Body of pancreas (tissue), 4 donors: ENCODE measurements at regions not wholly inside any gene's neighbourhood (a gene's known extent, or its start where the extent isn't known, plus 50 kb on each side); places are given as distances from the start of the nearest gene placed in this dataset.

Experiments
- ATAC-seq: fragments of 150-250 bp; one replicate; pipeline ENCODE4 v1.9.1; 2016
- DNase-seq, 4 donors: peaks; one replicate each; pipeline ENCODE4 v3.0.0-alpha.2; 2019
- H3K27ac ChIP-seq, 4 donors: fragments of 200-600 bp; sonication (generic); 1 replicate in 3 of 4; 2 replicates in 1 of 4; pipeline versions ENCODE4 v1.5.1 to v1.6.1; 2016 to 2019; ENCODE audit warnings: mild to moderate bottlenecking in 1 of 4, mixed read lengths in 1 of 4, moderate library complexity in 1 of 4
- H3K27me3 ChIP-seq, 2 donors: fragments of 200-600 bp; sonication (generic); one replicate each; pipeline ENCODE4 v1.6.0; 2016; ENCODE audit warnings: mild to moderate bottlenecking in 1 of 2
- H3K36me3 ChIP-seq, 2 donors: fragments of 200-600 bp; sonication (generic); replicated peaks in 1 of 2; 2 replicates each; pipeline ENCODE4 v1.5.1; 2016; ENCODE audit warnings: low read depth in 2 of 2; ENCODE audit not compliant: insufficient read depth in 1 of 2
- H3K4me1 ChIP-seq: fragments of 200-600 bp; sonication (generic); one replicate; pipeline ENCODE4 v1.6.0; 2016
- H3K4me3 ChIP-seq, 2 donors: fragments of 200-600 bp; sonication (generic); 1 replicate in 1 of 2; 2 replicates in 1 of 2; pipeline ENCODE4 v1.5.1; 2016 to 2019
- H3K9me3 ChIP-seq, 3 donors: fragments of 200-600 bp; sonication (generic); 1 replicate in 2 of 3; 2 replicates in 1 of 3; pipeline ENCODE4 v1.5.1; 2016
- CTCF ChIP-seq, 7 experiments: fragments of 450-650 bp in 4 of 7; fragments of 200-600 bp in 3 of 7; sonication (generic) in 3 of 7; IDR thresholded peaks; one replicate each; pipeline ENCODE4 v1.5.1; 2016 to 2019; ENCODE audit warnings: antibody characterized with exemption in 7 of 7
- POLR2A ChIP-seq, 3 donors: fragments of 450-650 bp; IDR thresholded peaks; one replicate each; pipeline ENCODE4 v1.6.1; 2016; ENCODE audit warnings: antibody characterized with exemption in 3 of 3, mild to moderate bottlenecking in 2 of 3
- WGBS, 2 donors: methylation state at CpG; one replicate each; pipeline ENCODE4 v1.1.5; 2017; 5-methylcytosine and 5-hydroxymethylcytosine counted together
- intact Hi-C: fragments of 100-400 bp; cut with DNase I; formaldehyde crosslinking; loops from one replicate; pipeline ENCODE4 v1.15.1; 2023

GRCh38 chr1:64366821-64367220, 103.1 kb upstream of the CACHD1 start:
- DNase-seq = no peak
- Histone ChIP-seq H3K4me1 (no peaks in the 10 kb centered on the region), H3K36me3 (no peaks in the 10 kb centered on the region), H3K4me3 (no peak overlapping the region), H3K27me3 (no peaks in the 10 kb centered on the region), H3K27ac (no peak overlapping the region), H3K9me3 (no peaks in the 10 kb centered on the region)
- TF ChIP-seq POLR2A (IDR thresholded peaks at IDR 0.05) (no peak), CTCF (IDR thresholded peaks at IDR 0.05) (no peak)
- intact Hi-C loops = no loop called here
- 60 to 78% methylated on average over 2 of the region's 2 CpGs for WGBS, 2 donors
- ATAC-seq = no peak

GRCh38 chr1:64368344-64368743, 101.6 kb upstream of the CACHD1 start:
- no peak for ATAC-seq
- intact Hi-C loops = no loop called here
- no peaks in the 10 kb centered on the region for H3K27me3 ChIP-seq

GRCh38 chr1:64378826-64379225, 91.1 kb upstream of the CACHD1 start:
- intact Hi-C loops = no loop called here
- no peaks in the 10 kb centered on the region for H3K9me3 ChIP-seq
- no peak for ATAC-seq
- no peaks in the 10 kb centered on the region for H3K27me3 ChIP-seq
- H3K36me3 ChIP-seq = no peaks in the 10 kb centered on the region
- no peak for DNase-seq
- TF ChIP-seq POLR2A (IDR thresholded peaks at IDR 0.05) (no peak), CTCF (IDR thresholded peaks at IDR 0.05) (peak in 4 of 7 experiments; percentile 7 to 38 (median 28))
- H3K4me3 ChIP-seq = no peak overlapping the region
- H3K27ac ChIP-seq = no peak overlapping the region
- no peaks in the 10 kb centered on the region for H3K4me1 ChIP-seq
- WGBS, 2 donors = 82 to 84% methylated on average over 7 of the region's 7 CpGs

More at GRCh38 chr1:64368344-64368743, 101.6 kb upstream of the CACHD1 start:
- Histone ChIP-seq H3K9me3 (no peaks in the 10 kb centered on the region), H3K4me3 (no peak overlapping the region), H3K4me1 (no peaks in the 10 kb centered on the region), H3K36me3 (no peaks in the 10 kb centered on the region), H3K27ac (no peak overlapping the region)
- no peak for DNase-seq
- 69 to 81% methylated on average over 1 of the region's 1 CpG for WGBS, 2 donors
- TF ChIP-seq POLR2A (IDR thresholded peaks at IDR 0.05) (no peak), CTCF (IDR thresholded peaks at IDR 0.05) (no peak)

- Histone ChIP-seq H3K4me3 (no peak overlapping the region), H3K36me3 (no peaks in the 10 kb centered on the region), H3K27ac (no peak overlapping the region), H3K27me3 (no peaks in the 10 kb centered on the region), H3K9me3 (no peaks in the 10 kb centered on the region), H3K4me1 (no peaks in the 10 kb centered on the region)
- WGBS, 2 donors = 74 to 77% methylated on average over 2 of the region's 2 CpGs
- TF ChIP-seq CTCF (IDR thresholded peaks at IDR 0.05) (no peak), POLR2A (IDR thresholded peaks at IDR 0.05) (no peak)
- ATAC-seq = no peak
- intact Hi-C loops = no loop called here
- no peak for DNase-seq
These were observed 82.3 kb upstream of the CACHD1 start for GRCh38 chr1:64387389-64388285.

- no peaks in the 10 kb centered on the region for H3K4me1 ChIP-seq
- H3K9me3 ChIP-seq = no peaks in the 10 kb centered on the region
- 68 to 70% methylated on average over 1 of the region's 1 CpG for WGBS, 2 donors
- H3K4me3 ChIP-seq = no peak overlapping the region
- DNase-seq = no peak
- ATAC-seq = no peak
- H3K27me3 ChIP-seq = no peaks in the 10 kb centered on the region
- TF ChIP-seq CTCF (IDR thresholded peaks at IDR 0.05) (no peak), POLR2A (IDR thresholded peaks at IDR 0.05) (no peak)
- no peak overlapping the region for H3K27ac ChIP-seq
- intact Hi-C loops = no loop called here
- no peaks in the 10 kb centered on the region for H3K36me3 ChIP-seq
These were observed 81.6 kb upstream of the CACHD1 start for GRCh38 chr1:64388336-64388735.
